Endothelial cell of umbilical vein (primary cell): ENCODE measurements at regions not wholly inside any gene's neighbourhood (a gene's known extent, or its start where the extent isn't known, plus 50 kb on each side); places are given as distances from the start of the nearest gene placed in this dataset.

Experiments
- BruUV-seq: library from RNA; stranded (reverse); fragments of 400-500 nt; replicated peaks from 2 replicates; lab custom pipeline; 2021; lab: Mats Ljungman, UMichigan
- CTCF ChIA-PET: fragments of 300-600, 350-600 bp; sonication (Branson Sonifier 250); formaldehyde crosslinking; loops from one replicate; lab custom pipeline; 2021; ENCODE audit warnings: antibody characterized with exemption, inconsistent platforms; lab: Charles Lee
- POLR2A ChIA-PET: fragments of 300-600, 350-600 bp; sonication (Branson Sonifier 250); formaldehyde crosslinking; loops from one replicate; lab custom pipeline; 2021; ENCODE audit warnings: antibody characterized with exemption, inconsistent platforms; lab: Charles Lee
- DNase-seq: peaks from one replicate; pipeline ENCODE4 v3.0.0-alpha.2; 2011; ENCODE audit warnings: low read depth, low spot score
- FAIRE-seq: peaks from 2 replicates; lab custom pipeline; 2011; peaks lifted over from hg19 to GRCh38; lab: Jason Lieb, UNC
- H2AFZ ChIP-seq: 2 replicates; pipeline ENCODE4 v1.6.0; 2012; ENCODE audit warnings: low read depth, low read length, control low read depth, inconsistent platforms
- H3K27ac ChIP-seq: 2 replicates; pipeline ENCODE4 v1.5.1; 2011; ENCODE audit warnings: low read depth, mild to moderate bottlenecking, control low read depth, low read length, moderate library complexity; ENCODE audit not compliant: insufficient read depth
- H3K27me3 ChIP-seq, 2 experiments: 2 replicates each; pipeline versions ENCODE4 v1.6.0 to v1.6.1; 2011; ENCODE audit warnings: low read length in 2 of 2, mixed read lengths in 1 of 2; ENCODE audit not compliant: control insufficient read depth in 2 of 2, insufficient read depth in 2 of 2
- H3K36me3 ChIP-seq, 2 experiments: 2 replicates in 1 of 2; 3 replicates in 1 of 2; pipeline ENCODE4 v1.5.1; 2011; ENCODE audit warnings: low read length in 2 of 2, mild to moderate bottlenecking in 1 of 2, moderate library complexity in 1 of 2; ENCODE audit not compliant: control insufficient read depth in 2 of 2, insufficient read depth in 2 of 2; ENCODE audit errors: extremely low read depth in 1 of 2
- H3K4me1 ChIP-seq: 3 replicates; pipeline ENCODE4 v1.5.1; 2011; ENCODE audit warnings: mild to moderate bottlenecking, low read length; ENCODE audit not compliant: control insufficient read depth, insufficient read depth; ENCODE audit errors: extremely low read depth
- H3K4me2 ChIP-seq: 2 replicates; pipeline ENCODE4 v1.6.1; 2011; ENCODE audit warnings: low read length, control low read depth, mixed read lengths; ENCODE audit not compliant: insufficient read depth
- H3K4me3 ChIP-seq, 3 experiments: fragments of 200-600 bp in 1 of 3; sonication (generic), shearing (Covaris generic) in 1 of 3; replicated peaks in 1 of 3; 2 replicates each; pipeline ENCODE4 v1.5.1; 2011 to 2016; ENCODE audit warnings: control low read depth in 3 of 3, low read length in 3 of 3, mild to moderate bottlenecking in 2 of 3, inconsistent platforms in 1 of 3, low read depth in 1 of 3, moderate library complexity in 1 of 3; ENCODE audit not compliant: insufficient read depth in 1 of 3
- H3K79me2 ChIP-seq: 2 replicates; pipeline ENCODE4 v1.6.0; 2012; ENCODE audit warnings: low read length, inconsistent platforms; ENCODE audit not compliant: control insufficient read depth, insufficient read depth
- H3K9ac ChIP-seq: replicated peaks from 2 replicates; pipeline ENCODE3; 2011; ENCODE audit warnings: low read length, control low read depth; ENCODE audit not compliant: insufficient read depth; ENCODE audit errors: extremely low read depth
- H3K9me1 ChIP-seq: replicated peaks from 3 replicates; pipeline ENCODE4 v1.6.0; 2011; ENCODE audit warnings: mild to moderate bottlenecking, low read length; ENCODE audit not compliant: control insufficient read depth, insufficient read depth; ENCODE audit errors: extremely low read depth
- H3K9me3 ChIP-seq: replicated peaks from 2 replicates; pipeline ENCODE4 v1.5.1; 2012; ENCODE audit warnings: low read length, inconsistent platforms; ENCODE audit not compliant: control insufficient read depth, insufficient read depth
- H4K20me1 ChIP-seq: replicated peaks from 2 replicates; pipeline ENCODE3; 2011; ENCODE audit warnings: mild to moderate bottlenecking, low read length; ENCODE audit not compliant: control insufficient read depth, insufficient read depth; ENCODE audit errors: extremely low read depth
- CTCF ChIP-seq, 2 donors: IDR thresholded peaks; 1 replicate in 1 of 2; 2 replicates in 1 of 2; pipeline ENCODE4 v1.5.1; 2011; ENCODE audit warnings: low read length in 2 of 2, mild to moderate bottlenecking in 2 of 2, moderate library complexity in 2 of 2, control low read depth in 1 of 2, inconsistent platforms in 1 of 2, low read depth in 1 of 2; ENCODE audit not compliant: insufficient read depth in 1 of 2; ENCODE audit errors: extremely low read depth in 1 of 2
- EZH2 ChIP-seq: IDR thresholded peaks from 2 replicates; pipeline ENCODE4 v1.6.1; 2012; ENCODE audit warnings: borderline replicate concordance, low read depth, mild to moderate bottlenecking, moderate library complexity, low read length, inconsistent platforms; ENCODE audit not compliant: severe bottlenecking
- FOS ChIP-seq: IDR thresholded peaks from 2 replicates; pipeline ENCODE4 v1.6.1; 2011; ENCODE audit warnings: mild to moderate bottlenecking, low read length, moderate library complexity, borderline replicate concordance; ENCODE audit not compliant: insufficient read depth
- GATA2 ChIP-seq: IDR thresholded peaks from 2 replicates; pipeline ENCODE4 v1.7.0; 2011; ENCODE audit warnings: low read depth, mild to moderate bottlenecking, moderate library complexity, mixed read lengths, low read length; ENCODE audit not compliant: insufficient read length, insufficient read depth
- JUN ChIP-seq: IDR thresholded peaks from 2 replicates; pipeline ENCODE4 v1.6.1; 2011; ENCODE audit warnings: borderline replicate concordance, low read depth; ENCODE audit not compliant: insufficient read length, insufficient read depth
- MAX ChIP-seq: IDR thresholded peaks from 2 replicates; pipeline ENCODE4 v1.6.1; 2011; ENCODE audit not compliant: insufficient read depth, insufficient read length
- MYC ChIP-seq: IDR thresholded peaks from one replicate; pipeline ENCODE4 v1.6.1; 2011; ENCODE audit warnings: mild to moderate bottlenecking, low read depth, low read length
- POLR2A ChIP-seq: IDR thresholded peaks from 2 replicates; pipeline ENCODE4 v1.6.1; 2012; ENCODE audit warnings: low read depth, mild to moderate bottlenecking, control low read depth, low read length
- POLR2AphosphoS5 ChIP-seq: IDR thresholded peaks from 2 replicates; pipeline ENCODE4 v1.6.1; 2012; ENCODE audit warnings: low read depth, mild to moderate bottlenecking, control low read depth, low read length, moderate library complexity; ENCODE audit not compliant: insufficient read depth
- dilution Hi-C: fragments of 300-500 bp; cut with MboI; formaldehyde crosslinking; loops from one replicate; pipeline ENCODE4 v1.15.0; 2019; ENCODE audit warnings: low sequenced_read_pairs; ENCODE audit not compliant: extremely low pct_ligation_motif_present
- intact Hi-C: fragments of 100-400 bp; cut with micrococcal nuclease; formaldehyde crosslinking; loops from one replicate; pipeline ENCODE4 v1.10.0; 2022

GRCh38 chr5:51810592-51810991 is 427.3 kb downstream of the ISL1 start:
- Histone ChIP-seq H3K27me3 (no peaks in the 10 kb centered on the region), H3K9me1 (no peaks in the 10 kb centered on the region), H3K27ac (no peak overlapping the region), H3K4me3 (no peak overlapping the region), H3K4me2 (no peak overlapping the region), H3K9ac (no peak overlapping the region), H3K36me3 (no peaks in the 10 kb centered on the region), H2AFZ (no peak overlapping the region), H3K4me1 (peaks cover 6% of the 10 kb centered on the region), H3K79me2 (no peaks in the 10 kb centered on the region), H3K9me3 (no peaks in the 10 kb centered on the region), H4K20me1 (no peaks in the 10 kb centered on the region)
- TF ChIP-seq FOS = peak; percentile 52
- no peak for TF ChIP-seq POLR2A
- no peak for TF ChIP-seq EZH2
- TF ChIP-seq GATA2 = peak; percentile 39
- TF ChIP-seq CTCF (IDR thresholded peaks at IDR 0.05; ENCODE audit: extremely low read depth in 1 of 2, insufficient read depth in 1 of 2, low read depth in 1 of 2, low read length in 2 of 2) = no peak
- no peak for TF ChIP-seq POLR2AphosphoS5
- TF ChIP-seq JUN = no peak
- TF ChIP-seq MYC = no peak
- TF ChIP-seq MAX = no peak
- dilution Hi-C loops (no loop called here), intact Hi-C loops (loop anchor here (2.0 to 5.0 kb wide), 2 partner anchors 18 to 158 kb away; no protein-coding TSS in a partner anchor)
- CTCF ChIA-PET = interaction anchor here (1.5 to 1.8 kb wide), 2 partner anchors 10 to 11 kb away, joined by 5 to 6 read pairs; no protein-coding TSS in a partner anchor
- peak; percentile 60 for DNase-seq
- BruUV-seq = no TSS peak
- POLR2A ChIA-PET = no interaction called here
- FAIRE-seq = peak; percentile 38
